COLO829 (cell line): ENCODE measurements at regions not wholly inside any gene's neighbourhood (a gene's known extent, or its start where the extent isn't known, plus 50 kb on each side); places are given as distances from the start of the nearest gene placed in this dataset.

Experiments used
- DNase-seq: peaks from one replicate; pipeline ENCODE4 v3.0.0; 2012; ENCODE audit warnings: low spot score

DNA sequence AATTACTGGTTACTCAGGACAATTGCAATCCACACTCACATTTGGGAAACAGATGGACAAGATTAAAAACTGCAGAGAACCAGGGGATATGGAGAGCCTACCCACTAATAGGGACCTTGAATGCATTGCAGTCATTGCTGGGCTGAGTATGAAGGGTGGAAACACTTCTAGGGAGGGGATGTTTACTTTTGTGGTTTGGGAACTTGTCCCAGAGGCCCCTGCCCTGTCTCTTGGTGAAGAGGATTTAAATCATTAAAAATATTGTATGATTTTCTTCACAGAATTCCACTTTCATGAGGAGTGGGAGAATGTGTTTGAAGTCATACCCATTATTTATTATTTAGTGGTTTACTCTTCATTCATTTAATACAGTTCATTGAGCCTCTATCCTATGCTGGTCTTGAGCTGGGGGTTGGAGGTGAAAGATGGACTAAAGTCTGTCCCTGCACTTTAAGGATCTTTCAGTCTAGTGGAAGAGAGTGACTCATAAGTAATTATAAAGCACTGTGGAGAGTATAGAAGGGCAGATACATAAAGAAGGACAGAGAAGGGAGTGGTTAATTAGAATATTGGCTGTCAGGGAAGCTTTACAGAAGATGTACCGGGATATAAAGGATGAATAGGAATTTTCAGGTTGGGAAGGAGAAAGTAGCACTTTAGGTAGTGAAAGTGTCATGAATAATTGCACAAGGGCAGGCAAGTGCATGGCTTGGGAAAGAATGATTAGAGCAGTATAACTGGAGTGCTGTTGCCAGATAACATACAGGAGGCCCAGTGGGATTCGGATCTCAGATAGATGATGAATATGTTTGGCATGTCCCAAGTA is 313.4 kb downstream of the LPIN1 start:
- DNase-seq: peak; percentile 48

DNA sequence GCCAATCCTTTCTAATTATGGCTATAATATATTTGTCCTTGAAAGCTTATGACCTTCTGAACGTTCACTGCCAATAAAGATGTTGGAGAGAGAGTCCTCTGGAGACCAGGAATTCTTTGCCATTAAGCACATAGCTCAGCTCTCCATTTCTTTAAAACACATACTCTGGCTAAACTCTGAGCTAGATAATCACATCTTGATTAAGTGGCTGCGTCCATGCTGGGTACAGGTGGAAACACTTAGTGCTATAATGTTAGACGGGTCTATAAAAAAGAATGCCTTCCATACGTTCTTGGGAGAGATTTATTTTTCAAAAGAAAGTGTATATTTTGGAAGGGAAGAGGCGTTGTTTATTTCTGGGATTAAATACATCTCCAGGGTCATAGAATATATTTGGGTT is 314.5 kb downstream of the LPIN1 start:
- no peak for DNase-seq

DNA sequence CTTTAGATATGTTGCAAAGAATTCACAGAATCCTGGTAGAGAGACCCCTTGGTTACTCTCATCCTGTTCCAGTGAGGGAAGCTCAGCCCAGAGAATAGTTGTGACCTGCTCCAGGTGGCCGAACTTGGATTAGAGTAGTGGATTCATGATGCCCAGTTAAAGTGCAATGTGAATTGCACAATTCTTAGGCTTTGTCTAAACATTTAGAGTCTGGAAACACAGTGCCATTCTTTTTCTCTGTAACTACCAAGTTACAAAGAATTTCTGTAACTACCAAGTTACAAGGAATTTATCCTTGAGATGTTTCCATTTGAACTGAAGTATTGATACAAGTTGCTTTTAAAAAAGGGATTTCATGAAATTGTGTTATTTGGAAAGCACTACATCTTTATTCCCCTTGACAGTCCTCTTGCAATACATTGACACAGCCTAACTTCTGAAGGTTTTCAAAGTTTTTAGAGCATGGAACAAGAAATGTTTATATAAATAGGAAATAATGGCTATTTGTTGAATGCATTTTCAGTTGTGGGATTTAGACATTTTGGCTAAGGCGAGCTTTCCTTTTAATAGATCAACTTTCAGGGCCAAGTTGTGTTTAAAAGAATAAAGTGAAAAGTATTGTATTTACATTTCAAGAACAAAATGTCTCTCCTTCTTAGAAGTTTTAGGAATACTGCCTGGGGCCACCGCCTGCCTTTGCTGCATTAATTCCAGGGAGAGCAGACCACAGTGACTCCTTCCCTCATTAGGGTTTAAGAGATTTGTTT is 315.0 kb downstream of the LPIN1 start:
- DNase-seq: no peak

DNA sequence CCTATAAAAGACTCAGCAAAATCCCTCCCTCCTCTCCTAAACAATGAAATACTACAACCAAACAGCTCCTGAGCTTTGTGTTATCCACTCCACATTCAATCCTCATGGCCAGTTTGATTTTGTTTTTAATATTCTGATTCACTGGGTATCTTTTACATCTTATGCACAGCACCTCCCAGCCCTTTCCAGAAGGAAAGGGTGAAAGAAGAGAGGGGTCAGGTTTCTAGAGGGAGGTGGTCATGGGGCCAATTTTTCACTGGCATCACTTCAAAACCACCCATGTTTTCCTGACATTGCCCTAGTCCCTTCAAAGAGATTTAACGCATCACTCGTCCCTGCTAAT is 315.6 kb downstream of the LPIN1 start:
- no peak for DNase-seq

DNA sequence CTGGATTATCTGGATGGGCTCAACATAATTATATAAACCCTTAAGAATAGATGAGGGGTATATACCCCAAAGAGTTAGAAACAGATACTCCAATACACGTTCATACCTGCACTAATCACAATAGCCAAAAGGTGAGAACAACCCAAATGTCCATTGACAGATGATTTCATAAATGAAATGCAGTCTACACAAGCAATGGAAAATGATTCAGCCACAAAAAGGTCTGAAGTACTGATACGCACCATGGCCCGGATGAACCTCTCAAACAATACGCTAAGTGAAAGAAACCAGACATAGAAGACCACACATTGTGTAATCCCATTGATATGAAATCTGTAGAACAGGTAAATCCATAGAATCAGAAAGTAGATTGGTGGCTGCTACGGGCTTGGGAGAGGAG is 316.8 kb downstream of the LPIN1 start:
- DNase-seq: no peak

DNA sequence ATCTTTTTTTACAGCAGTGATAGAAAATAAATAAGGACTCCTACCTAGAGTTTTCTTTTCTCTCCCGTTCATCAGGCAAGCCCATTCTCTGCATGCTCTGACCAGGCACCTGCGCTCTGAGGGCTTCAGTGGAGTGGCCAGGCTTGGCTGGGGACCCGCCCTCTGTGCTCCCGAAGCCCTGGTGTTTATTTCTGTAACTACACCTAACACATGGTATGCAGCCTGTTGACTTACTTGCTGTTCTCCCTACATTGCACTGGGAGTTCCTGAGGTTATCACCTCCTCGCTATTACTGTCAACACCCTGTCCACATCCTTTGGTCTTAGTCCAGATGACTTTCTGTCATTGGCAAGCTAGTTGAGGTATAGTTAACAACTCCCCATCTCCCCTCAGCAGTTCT is 317.7 kb downstream of the LPIN1 start:
- no peak for DNase-seq

DNA sequence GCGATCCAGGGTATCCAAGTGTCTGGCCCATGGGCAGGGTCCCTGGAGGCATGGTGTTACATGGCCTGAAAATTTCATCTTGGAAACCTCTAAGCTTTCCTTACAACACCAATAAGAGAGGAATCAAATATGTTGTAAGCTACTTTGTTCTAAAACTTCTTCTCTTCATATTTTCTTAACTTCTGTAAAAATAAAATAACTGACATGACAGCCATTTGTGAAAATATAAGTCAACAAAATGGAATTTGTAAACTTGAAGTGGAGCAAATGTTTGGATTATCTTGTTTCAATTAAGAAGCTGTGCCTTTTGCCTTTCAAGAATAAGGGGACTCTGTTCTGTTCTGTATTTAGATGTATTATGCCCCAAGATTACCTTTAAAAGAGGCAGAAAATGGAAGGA is 319.7 kb downstream of the LPIN1 start:
- no peak for DNase-seq

DNA sequence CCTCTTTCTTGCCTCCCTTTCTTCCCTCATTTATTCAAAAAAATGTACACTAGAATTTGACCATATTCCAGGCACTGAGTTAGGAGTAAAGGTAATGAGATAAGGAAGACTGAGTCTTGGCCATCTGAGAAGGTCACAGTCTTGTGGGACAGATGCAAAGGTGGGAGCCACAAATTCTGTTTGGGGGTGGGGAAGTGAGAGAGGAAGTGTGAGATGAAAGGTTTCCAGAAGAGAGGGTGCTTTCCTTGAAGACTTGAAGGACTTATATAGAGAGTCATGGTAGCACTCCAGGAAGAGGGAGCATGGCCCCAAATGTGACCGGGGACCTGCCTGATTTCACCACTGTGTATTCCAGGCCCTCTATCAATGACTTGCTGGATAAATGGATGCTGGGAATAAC is 320.6 kb downstream of the LPIN1 start:
- no peak for DNase-seq

DNA sequence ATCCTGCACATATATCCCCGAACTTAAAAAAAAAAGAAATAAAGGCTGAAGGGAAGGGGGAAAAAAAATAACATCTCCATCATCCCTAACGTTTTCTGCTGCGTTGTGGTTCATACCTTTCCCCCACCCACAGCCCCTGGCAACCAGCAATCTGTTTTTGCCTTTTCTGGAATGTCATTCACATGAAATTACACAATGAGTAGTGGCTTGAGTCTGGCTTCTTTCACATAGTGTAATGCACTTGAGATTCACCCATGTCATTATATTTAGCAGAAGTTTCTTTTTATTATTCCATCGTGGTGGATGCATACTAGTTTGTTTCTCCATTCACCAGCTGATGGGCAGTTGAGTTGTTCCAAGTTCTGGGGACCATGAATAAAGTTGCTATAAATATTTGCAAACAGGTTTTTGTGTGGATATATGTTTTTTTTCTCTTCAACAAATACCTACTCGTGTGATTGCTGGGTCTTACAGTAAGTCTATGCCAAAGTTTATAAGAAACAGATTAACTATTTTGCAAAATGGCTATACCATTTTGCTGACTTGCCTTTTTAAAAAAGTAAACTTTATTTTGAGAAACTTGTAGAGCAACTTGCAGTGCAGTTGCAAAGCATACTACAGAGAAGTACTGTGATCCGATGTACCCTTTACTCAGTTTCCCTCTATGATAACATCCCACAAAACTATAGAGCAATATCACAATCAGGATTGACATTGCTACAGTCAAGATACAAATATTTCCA is 322.5 kb downstream of the LPIN1 start:
- no peak for DNase-seq

DNA sequence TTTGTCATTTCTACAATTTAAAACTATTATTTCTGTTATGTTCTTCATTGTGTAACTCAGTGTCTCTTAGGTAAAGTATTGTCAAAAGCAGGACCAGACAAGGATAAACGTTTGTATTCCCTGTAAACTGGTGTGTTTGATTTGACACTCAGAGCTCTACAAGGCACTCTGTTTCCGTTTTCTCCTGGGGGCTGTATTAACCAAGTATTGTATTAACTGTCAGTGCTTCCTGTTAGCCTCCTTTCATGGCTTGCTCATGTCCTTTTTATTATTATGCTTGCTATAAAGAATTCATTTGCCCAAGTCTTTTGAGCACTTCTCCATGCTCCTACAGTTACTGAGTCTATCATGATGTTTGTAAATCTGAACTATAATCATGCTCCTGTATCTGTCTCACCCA is 323.7 kb downstream of the LPIN1 start:
- DNase-seq: no peak

DNA sequence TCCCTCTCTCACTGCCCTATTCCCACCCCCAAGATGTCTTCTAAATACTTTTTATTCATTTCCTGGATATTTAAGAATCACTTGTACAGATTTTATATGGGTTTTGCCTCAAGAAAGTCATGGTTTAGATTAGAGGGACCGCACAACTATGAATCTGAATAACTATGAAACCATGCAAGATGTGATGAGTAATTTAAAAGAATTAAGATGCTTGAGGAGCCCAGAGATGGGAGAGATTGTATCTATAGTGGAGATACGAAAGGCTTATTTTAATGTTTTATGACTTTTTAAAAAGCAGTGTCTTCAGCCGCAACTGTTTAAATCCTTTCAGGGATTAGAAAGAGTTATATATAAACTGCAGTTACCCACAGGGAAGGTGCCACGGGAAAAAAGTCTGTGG is 324.1 kb downstream of the LPIN1 start:
- DNase-seq: no peak

DNA sequence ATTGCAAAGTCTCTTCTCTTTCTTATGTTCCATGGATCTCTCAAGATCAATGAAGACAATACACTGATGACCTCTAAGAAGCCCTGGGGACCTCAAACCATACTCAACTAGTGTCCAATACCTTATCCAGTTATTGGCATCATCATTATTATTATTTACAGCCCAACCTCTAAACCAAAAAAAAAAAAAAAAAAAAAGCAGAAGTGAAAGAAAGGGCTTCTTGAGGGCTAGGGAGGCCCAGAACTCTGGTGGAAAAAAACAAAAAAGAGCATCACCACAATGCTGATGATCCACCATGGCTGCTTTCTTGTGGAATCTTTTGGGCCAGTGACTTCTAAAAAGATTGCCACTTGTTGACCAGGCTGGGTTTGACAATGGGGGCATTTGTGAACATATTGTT is 324.9 kb downstream of the LPIN1 start:
- no peak for DNase-seq

DNA sequence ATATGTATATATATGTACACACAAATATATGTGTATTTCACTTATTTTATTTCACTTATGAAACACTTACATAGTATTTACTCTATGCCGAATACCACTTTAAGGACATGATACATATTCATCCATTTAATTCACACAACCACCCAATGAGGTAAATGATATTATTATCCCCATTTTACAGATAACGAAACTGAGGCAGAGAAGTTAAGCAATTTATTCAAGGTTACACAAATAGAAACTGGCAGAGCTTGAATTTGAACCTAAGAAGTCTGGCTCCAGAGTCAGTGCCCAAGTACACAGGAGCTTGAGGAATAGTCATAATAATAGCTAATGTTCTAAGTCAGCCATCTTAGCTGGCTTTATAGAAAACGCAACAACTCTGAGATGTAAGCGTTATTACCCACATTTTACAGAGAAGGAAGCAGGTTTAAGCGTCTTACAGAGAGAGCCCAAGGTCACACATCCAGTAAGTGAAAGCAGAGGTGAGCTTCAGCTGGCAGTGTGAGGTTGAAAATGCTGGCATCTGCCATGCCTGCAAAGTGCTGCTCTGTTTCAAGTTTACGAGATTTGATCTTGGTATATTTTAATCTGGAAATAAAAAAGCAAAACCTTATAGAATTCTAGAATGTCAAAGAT is 326.9 kb downstream of the LPIN1 start:
- no peak for DNase-seq

DNA sequence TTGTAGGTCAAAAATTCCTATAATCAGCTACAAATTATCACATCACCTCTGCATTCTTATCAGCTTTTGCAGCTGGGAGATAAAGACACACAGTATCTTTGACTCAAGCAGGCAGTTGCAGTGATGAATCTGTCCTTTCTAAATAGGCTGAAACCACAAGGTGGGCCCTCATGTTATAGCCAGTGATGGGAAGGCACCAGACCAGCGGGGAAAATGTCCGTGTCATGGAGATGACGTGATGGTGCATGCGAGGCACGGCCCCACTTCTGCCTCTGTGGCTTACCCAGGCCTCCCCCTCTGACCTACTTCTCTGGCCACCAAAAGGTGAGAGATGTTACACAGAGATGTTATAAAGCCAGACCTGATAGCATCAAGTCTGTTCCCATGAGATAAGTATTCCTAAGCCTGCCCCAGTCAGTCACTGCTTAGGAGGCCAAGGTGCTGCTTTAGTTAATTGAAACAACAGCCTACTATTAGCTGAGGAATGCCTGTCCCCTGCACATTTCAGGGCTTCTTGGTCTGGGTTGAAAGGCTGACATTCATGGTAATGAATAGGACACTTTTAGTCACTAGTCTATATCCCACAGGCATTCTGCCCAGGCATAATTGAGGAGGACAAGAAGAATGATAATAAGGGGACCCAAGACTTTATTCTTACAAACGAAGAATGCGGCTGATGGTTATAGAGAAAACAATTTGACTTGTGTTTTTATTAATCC is 327.9 kb downstream of the LPIN1 start:
- DNase-seq: peak; percentile 35

DNA sequence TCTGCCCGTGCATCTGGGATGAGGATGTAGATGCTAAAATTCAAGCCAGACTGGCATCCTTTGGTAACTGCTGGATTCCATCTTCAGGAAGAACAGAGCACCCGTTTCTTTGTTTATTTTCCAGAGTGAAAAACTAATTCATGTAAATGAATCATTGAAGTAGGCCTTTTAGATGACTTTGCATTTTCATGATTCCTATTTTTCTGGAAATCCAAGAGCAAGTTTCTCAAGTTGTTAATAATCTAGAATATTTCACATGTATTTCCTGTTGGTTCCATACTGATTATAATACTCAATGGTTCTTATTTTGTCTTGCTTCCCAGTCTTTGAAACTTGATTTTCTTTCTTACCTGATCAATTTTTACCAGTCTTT is 328.4 kb downstream of the LPIN1 start:
- DNase-seq: no peak

DNA sequence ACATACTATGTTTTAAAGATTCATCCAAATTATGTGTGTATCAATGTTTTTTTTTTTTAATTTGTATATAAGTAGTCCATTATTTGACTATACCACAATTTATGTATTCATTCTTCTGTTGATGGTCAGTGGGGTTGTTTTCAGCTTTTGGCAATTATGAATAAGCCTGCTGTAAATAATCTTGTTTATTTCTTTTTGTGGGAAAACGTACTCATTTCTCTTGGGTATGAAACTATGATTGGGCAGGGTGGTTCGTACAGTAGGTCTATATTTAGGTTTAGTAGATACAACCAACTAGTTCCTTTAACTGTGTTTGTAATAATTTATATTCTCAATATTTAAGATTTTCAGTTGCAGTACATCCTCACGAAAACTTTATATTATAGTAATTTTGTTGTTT is 329.2 kb downstream of the LPIN1 start:
- DNase-seq: no peak

DNA sequence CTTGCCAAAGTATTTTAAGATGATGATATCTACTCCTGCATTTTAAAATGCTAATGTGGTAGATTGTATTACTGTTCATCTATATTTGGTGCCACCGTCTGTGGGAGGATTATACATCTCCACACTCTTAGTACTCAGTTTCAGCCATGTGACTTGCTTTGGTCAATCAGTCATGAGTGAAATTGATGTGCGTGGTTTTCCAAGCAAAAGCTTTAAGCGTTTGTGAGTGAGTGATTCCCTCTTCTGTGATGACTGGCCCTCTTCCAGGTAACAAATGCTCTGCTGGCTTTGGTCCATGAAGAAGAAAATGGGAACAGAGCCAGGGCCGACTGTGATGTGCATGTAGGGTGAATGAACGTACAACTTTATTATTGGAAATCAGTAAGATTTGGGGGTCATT is 330.4 kb downstream of the LPIN1 start:
- no peak for DNase-seq

DNA sequence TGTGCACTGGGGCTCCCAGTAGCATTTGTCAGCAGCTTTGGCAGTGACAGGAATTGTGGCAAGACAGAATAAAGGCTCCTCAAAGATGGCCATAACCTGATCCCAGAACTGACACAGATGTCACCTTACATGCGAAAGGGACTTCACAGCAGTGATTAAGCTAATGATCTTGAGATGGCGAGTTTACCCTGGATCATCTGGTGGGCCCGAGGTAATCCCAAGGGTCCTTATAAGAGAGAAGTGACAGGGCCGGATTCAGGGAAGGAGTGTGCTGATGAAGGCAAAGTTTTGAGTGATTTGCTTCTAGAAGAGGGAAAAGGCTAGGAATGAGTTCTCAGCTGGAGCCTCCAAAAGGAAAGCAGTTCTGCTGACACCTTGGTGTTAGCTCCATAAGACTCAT is 333.9 kb downstream of the LPIN1 start:
- DNase-seq: no peak

DNA sequence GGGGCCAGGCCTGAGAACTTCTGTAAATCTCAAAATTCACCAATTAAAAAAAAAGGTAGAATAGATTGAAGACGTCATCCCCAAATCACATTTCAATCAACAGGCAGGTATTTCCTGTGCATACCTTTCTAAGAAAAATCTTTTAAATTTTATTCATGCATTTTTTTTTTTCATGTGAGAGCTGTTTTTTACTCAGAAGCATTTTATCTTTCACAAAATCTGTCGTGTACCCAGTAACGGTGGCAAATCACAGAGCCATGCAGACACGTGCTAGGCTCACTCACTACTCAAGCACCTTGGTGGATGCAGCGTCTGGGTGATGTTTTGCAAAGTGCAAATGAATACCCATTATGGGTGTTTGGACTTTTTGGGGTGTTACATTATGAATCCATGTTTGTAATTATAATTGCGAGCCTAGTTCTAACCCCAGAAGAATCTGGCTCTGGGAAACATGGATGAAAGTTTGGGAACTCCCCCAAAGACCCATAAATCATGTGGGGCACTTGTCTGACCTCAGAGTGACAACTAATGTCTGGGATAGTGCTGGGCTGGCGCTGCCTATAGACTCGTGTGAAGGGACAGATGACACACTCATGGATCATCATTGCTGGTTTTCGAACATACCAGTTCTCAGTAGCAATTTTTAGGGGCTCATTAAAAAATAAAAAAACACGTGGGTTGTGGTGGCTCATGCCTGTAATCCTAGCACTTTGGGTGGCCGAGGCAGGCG is 335.2 kb downstream of the LPIN1 start:
- no peak for DNase-seq

DNA sequence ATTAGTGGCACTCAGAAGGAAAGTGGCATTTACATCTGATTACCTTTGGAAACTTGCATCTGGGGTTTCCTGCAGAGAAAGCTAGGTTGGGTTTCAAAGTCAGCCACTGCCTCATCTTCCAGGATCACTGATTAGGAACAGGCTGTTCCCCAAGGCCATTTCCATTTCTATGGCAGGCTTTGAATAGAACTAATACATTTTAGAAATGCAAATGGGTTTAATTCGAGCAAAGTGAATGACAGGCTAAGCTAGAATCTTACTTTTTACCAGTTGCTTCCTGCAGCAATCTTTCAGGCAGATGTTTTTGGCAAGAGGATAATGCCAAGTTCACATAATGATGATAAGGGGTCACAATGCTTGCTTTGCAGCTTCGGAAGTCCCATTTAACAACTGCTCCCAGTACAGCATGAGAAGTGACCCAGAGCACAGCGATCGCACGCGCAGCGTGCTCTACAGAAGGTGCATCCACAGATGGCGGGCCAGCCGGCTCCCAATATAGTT is 336.7 kb downstream of the LPIN1 start:
- DNase-seq: no peak
